SKM-1 (cell line): ENCODE measurements at regions not wholly inside any gene's neighbourhood (a gene's known extent, or its start where the extent isn't known, plus 50 kb on each side); places are given as distances from the start of the nearest gene placed in this dataset.

Experiments
- DNase-seq: peaks from one replicate; lab custom pipeline; 2025; ENCODE audit not compliant: unreplicated experiment; lab: John Stamatoyannopoulos, UW

DNA sequence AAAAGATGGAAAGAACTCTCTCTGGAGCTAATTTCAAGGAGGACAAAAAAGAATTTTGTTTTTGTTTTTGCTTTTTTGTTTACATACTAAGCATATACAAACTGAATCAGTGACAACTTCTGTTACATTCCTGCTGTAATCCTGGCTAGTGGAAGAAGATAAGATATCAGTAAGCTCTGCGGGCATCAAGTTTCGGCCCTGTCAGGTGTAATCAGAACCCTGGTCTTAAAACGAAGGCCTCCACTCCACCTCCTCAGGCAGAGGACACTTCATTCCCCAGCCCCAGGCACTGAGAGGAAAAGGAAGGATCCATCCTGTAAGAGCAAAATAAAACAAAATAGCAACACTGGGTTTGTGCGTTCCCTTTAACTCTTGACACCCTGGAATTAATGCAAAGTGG, 88.9 kb upstream of the ARHGAP29 start:
- no peak for DNase-seq

DNA sequence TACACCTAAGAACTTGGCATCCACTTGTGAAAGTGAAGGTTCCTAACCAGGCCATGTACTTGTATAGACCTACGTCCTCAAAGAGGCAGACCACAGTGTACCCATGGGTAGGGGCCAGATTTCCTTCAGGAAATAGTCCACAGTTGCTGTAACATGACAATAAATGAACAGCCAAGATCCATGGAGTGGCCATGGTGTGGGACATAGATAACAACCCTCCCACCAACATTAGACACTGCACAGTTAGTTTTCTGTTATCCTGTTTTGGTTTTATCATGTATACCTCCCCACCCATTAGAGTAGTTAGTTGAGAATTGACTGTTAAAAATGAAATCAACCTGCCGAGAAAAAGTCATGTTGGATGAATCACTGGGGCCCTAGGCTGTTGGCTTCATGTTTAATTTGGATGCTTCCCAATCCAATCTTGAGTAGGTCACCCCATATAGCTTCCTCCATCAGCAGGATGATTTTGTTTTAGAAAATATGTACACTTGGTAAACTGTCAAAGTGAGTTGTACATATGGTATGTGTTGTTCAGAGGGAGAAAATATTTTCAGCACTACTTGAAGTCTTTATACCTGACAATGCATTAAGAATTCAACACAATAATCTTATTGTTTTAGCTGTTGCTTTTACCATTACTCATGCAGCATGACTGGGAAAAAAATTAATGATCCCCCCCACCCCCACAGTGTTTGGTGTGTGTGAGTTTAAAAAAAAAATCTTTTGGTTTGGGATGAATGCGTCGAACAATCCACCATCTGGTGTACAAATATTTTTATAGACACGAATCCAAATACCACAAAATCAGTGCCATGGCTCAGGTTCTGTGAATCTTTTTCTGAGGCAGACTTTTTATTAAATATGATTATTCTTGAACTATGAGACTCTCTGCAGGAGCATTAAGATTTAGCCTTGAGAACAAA, 88.3 kb upstream of the ARHGAP29 start:
- DNase-seq, result no peak

- DNase-seq, result no peak
Measured at GRCh38 chr1:94324178-94324544, 86.8 kb upstream of the ARHGAP29 start.

- no peak for DNase-seq
Measured at GRCh38 chr1:94323311-94324177, 86.2 kb upstream of the ARHGAP29 start.

GRCh38 chr1:94322696-94323095, 85.3 kb upstream of the ARHGAP29 start:
- DNase-seq, result no peak

- DNase-seq, result no peak
Measured at GRCh38 chr1:94321662-94322061, 84.3 kb upstream of the ARHGAP29 start.

- DNase-seq, result no peak
Measured at GRCh38 chr1:94319319-94320102, 82.1 kb upstream of the ARHGAP29 start.

- no peak for DNase-seq
Measured at GRCh38 chr1:94318505-94319030, 81.2 kb upstream of the ARHGAP29 start.

GRCh38 chr1:94317790-94318188, 80.4 kb upstream of the ARHGAP29 start:
- no peak for DNase-seq

GRCh38 chr1:94316836-94317789, 79.7 kb upstream of the ARHGAP29 start:
- no peak for DNase-seq

DNA sequence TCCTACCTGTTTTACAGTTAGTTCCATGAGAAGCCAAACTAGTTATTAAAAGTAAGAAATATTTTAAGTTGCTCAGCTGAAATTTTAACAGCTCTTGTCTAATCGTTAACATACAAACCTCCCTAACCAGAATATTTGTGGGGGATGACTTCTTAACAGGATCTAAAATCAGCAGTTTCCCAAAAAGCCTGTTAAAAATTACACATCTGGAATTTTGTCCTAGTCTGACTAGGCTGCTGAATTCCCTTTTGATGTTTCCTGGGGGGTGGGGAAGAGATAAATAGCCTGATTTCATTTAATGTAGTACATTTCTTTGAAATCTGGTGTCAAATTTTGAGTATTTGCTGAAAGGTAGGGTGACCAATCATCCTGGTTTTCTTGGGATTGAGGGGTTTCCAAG, 78.8 kb upstream of the ARHGAP29 start:
- DNase-seq, result no peak

DNA sequence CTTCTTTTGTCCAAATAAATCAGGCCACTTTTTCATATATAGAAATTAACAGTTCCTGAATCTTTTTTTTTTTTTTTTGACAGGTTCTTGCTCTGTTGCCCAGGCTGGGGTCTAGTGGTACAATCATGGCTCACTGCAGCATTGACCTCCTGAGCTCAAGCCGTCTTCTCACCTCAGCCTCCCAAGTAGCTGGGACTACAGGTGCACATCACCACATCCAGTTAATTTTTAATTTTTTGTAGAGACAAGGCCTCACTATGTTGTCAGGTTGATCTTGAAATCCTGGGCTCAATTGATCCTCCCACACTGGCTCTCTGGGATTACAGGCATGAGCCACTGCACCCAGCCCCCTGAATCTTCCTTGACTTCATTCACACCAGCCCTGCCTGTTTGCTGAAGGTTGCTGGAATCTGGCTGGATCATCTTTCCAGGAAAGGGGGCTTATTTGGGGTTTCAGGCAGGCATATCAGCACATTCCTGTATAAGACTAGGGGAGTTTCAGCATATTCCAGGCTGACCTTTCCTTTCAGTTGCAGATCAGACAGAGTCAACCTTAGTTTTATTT, 78.2 kb upstream of the ARHGAP29 start:
- DNase-seq, result no peak

DNA sequence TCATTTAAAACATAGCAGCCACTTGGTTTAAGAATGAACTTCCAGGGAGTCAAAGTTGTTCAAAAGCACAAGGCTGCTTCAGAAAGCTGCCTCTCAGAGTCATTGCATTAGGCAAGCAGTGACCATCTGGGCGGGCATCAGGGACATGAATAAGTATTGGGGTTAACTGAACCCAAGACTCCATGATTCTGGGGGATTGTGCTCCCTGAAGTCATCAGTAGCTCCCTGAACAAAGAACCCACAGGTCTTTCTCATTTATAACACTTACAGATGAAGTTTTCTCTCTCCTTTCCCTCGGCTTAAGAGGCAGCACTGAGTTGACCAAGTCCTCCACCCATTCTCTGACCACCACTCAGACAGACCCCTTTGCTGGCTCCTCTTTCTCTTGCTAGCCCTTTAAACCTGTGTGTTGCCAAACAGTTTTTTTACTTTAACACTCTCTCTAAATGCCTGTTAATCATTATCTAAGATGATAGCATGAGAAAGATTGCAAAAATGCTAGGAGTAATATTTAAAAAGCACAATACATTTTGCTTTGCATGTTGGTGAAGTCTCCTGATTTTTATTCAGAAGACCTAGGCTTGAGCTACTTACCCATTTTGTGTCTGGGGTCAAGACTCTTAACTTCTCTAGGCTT, 77.0 kb upstream of the ARHGAP29 start:
- DNase-seq, result no peak

- no peak for DNase-seq
Measured at GRCh38 chr1:94310570-94311270, 73.3 kb upstream of the ARHGAP29 start.

DNA sequence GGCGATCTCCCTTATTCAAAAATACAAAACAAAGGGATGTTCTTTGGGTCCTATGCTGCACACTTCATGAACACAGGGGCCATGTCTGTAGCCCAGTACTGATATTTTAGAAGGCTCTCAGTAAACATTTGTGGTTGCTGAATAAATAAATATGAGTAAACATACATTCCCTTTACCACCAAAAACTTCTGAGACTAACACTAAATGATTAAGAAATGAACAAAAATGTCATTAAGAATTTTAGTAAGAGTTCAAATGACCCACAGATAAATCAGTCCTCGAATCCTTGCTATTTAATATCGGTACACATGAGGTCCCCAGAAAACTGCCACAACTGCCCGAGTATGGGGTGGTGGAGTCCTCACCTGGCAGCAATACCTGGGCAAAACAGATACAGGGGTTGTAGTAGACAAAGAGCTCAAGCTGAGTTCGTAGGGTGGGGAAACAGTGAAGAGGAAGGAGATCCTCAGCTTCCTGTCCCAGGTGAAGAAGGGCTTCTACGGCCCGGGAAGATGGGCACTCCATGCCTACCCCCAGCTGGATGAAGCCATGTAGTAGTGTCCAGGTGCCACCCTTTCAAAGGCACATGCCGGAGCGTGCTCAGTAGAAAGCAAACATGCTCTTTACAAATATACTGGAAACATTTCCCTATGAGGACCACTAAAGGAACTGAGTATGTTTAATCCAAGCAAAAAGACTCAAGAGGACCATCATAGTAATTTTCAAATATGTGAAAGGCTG, 72.6 kb upstream of the ARHGAP29 start:
- DNase-seq, result no peak

DNA sequence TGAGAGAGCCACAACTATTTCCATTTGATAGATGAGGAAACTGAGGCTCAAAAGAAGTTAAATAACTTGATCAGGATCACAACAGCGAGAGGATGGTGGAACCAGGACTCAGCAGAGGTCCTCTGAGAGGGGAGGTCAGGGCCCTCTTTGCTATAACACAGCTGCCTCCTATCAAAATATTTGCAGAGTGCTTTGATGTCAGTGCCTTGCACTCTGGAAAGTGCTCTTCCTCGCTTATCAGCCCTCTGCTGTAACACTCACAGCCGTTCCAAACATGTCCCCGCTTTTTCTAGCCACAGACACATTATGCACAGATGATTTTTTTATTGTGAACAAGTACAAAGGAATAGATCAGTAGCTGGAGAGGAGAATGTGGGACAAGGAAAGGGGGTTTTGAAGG, 71.8 kb upstream of the ARHGAP29 start:
- no peak for DNase-seq

GRCh38 chr1:94306521-94306920, 69.1 kb upstream of the ARHGAP29 start:
- no peak for DNase-seq

DNA sequence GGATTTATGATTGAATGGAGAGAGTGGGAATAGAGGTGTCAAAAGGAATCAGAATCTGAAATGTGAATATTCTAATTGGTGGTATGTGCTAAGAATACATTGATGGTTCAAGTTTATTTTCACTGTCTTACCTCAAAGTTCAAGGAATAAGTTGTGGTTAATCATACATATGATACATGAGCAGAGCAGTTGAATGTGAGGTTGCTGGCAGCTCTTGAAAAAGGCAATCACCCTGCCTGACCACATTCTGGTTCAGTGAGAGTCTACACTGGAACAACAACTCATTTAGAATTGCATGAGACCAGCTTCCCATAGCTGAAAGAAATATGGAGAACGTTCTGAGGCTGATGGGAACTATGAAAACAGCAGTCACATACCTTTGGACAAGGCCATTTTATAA, 68.3 kb upstream of the ARHGAP29 start:
- DNase-seq, result no peak
